ENCODE measurements at regions not wholly inside any gene's neighbourhood (a gene's known extent, or its start where the extent isn't known, plus 50 kb on each side); places are given as distances from the start of the nearest gene placed in this dataset.
"Not testable (repeated sequence)": the region's sequence is repeated elsewhere in the genome, so short reads cannot be mapped to it uniquely, and the experiment has no call there.

- DNase-seq, result no peak
Observed at GRCh38 chr18:11506856-11507255, 102.5 kb upstream of the SLC35G4 start.

GRCh38 chr18:11505993-11506392 is 103.4 kb upstream of the SLC35G4 start:
- no peak for DNase-seq

- no peak for DNase-seq
Observed at GRCh38 chr18:11504962-11505361, 104.4 kb upstream of the SLC35G4 start.

- DNase-seq, result no peak
Observed at GRCh38 chr18:11502368-11502767, 107.0 kb upstream of the SLC35G4 start.

- no peak for DNase-seq
Observed at GRCh38 chr18:11501352-11501751, 108.0 kb upstream of the SLC35G4 start.

- no peak for DNase-seq
Observed at GRCh38 chr18:11500153-11501122, 109.0 kb upstream of the SLC35G4 start.

- no peak for DNase-seq
Observed at GRCh38 chr18:11498821-11499220, 110.6 kb upstream of the SLC35G4 start.

GRCh38 chr18:11497585-11497984 is 111.8 kb upstream of the SLC35G4 start:
- no peak for DNase-seq

GRCh38 chr18:11496526-11497172 is 112.7 kb upstream of the SLC35G4 start:
- DNase-seq, result no peak

GRCh38 chr18:11495441-11495840 is 114.0 kb upstream of the SLC35G4 start:
- DNase-seq, result no peak

GRCh38 chr18:11494107-11494506 is 115.3 kb upstream of the SLC35G4 start:
- DNase-seq, result no peak

- no peak for DNase-seq
Observed at GRCh38 chr18:11489266-11489899, 120.0 kb upstream of the SLC35G4 start.

- no peak for DNase-seq
Observed at GRCh38 chr18:11488175-11488574, 121.2 kb upstream of the SLC35G4 start.

- no peak for DNase-seq
Observed at GRCh38 chr18:11487390-11487789, 122.0 kb upstream of the SLC35G4 start.

GRCh38 chr18:11482271-11482670 is 127.1 kb upstream of the SLC35G4 start:
- DNase-seq, result no peak

GRCh38 chr18:11480692-11481091 is 128.7 kb upstream of the SLC35G4 start:
- no peak for DNase-seq

GRCh38 chr18:11479031-11479430 is 130.4 kb upstream of the SLC35G4 start:
- not testable (repeated sequence) for DNase-seq

GRCh38 chr18:11470941-11471340 is 138.5 kb upstream of the SLC35G4 start:
- DNase-seq, result no peak

- no peak for DNase-seq
Observed at GRCh38 chr18:11468617-11469016, 140.8 kb upstream of the SLC35G4 start.

- no peak for DNase-seq
Observed at GRCh38 chr18:11468120-11468519, 141.3 kb upstream of the SLC35G4 start.

- DNase-seq, result no peak
Observed at GRCh38 chr18:11467611-11468010, 141.8 kb upstream of the SLC35G4 start.

GRCh38 chr18:11464129-11464528 is 145.3 kb upstream of the SLC35G4 start:
- no peak for DNase-seq

GRCh38 chr18:11458447-11458846 is 150.9 kb upstream of the SLC35G4 start:
- DNase-seq, result no peak

- DNase-seq, result not testable (repeated sequence)
Observed at GRCh38 chr18:11457853-11458252, 151.5 kb upstream of the SLC35G4 start.

Data from NCI-H1048 (cell line).